ENCODE measurements at regions not wholly inside any gene's neighbourhood (a gene's known extent, or its start where the extent isn't known, plus 50 kb on each side); places are given as distances from the start of the nearest gene placed in this dataset.

DNA sequence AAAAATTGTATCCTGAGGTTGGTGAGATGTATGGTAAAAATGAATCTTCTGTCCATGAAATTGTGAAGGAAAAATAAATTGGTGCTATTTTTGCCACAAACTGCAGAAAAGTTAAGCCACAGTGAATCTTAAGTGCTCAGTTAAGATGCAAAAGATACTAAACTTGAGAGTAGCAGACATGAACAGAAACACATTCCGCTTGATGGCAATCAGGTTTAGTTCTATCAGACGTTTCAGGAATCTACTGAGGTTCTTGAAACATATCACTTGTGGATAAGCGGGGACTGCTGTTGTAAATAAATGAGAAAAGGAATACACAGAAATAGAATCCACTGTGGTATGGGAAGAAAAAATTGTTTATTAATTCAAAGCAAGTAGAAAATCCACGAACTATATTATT is 311.2 kb upstream of the PRR16 start:
- TF ChIP-seq ZFX (IDR thresholded peaks at IDR 0.05; ENCODE audit: borderline replicate concordance), result no peak
- TF ChIP-seq CTCF (IDR thresholded peaks at IDR 0.05), result no peak
- no peak overlapping the region for H3K27ac ChIP-seq

DNA sequence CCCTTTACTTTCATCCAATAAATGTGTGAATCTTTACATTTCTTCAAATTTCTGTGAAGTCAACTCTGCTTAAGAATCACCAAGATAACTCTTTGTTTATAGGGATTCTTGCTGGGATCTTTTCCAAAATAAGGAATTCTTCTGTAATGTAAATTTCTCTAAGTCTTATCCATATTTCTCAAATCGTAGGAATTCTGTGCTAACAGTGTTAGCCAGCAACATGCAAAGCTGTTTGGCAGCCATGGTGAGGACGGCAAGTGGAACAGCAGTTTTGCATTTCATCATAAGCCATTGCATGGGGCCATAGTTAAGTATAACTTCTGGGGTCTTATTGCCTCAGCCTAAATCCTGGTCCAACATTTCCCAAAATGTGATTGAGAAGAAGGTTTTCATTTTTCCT is 310.5 kb upstream of the PRR16 start:
- no peak overlapping the region for H3K27ac ChIP-seq
- no peak for TF ChIP-seq ZFX (IDR thresholded peaks at IDR 0.05; ENCODE audit: borderline replicate concordance)
- no peak for TF ChIP-seq CTCF (IDR thresholded peaks at IDR 0.05)

- no peak for TF ChIP-seq ZFX (IDR thresholded peaks at IDR 0.05; ENCODE audit: borderline replicate concordance)
- TF ChIP-seq CTCF (IDR thresholded peaks at IDR 0.05), result no peak
- no peak overlapping the region for H3K27ac ChIP-seq
Measured at GRCh38 chr5:120155873-120156272, 308.2 kb upstream of the PRR16 start.

- no peak overlapping the region for H3K27ac ChIP-seq
- TF ChIP-seq CTCF (IDR thresholded peaks at IDR 0.05) (no peak), ZFX (IDR thresholded peaks at IDR 0.05; ENCODE audit: borderline replicate concordance) (no peak)
Measured at GRCh38 chr5:120158211-120158610, 305.9 kb upstream of the PRR16 start.

- no peak for TF ChIP-seq ZFX (IDR thresholded peaks at IDR 0.05; ENCODE audit: borderline replicate concordance)
- no peak for TF ChIP-seq CTCF (IDR thresholded peaks at IDR 0.05)
- no peak overlapping the region for H3K27ac ChIP-seq
Measured at GRCh38 chr5:120159155-120159554, 304.9 kb upstream of the PRR16 start.

DNA sequence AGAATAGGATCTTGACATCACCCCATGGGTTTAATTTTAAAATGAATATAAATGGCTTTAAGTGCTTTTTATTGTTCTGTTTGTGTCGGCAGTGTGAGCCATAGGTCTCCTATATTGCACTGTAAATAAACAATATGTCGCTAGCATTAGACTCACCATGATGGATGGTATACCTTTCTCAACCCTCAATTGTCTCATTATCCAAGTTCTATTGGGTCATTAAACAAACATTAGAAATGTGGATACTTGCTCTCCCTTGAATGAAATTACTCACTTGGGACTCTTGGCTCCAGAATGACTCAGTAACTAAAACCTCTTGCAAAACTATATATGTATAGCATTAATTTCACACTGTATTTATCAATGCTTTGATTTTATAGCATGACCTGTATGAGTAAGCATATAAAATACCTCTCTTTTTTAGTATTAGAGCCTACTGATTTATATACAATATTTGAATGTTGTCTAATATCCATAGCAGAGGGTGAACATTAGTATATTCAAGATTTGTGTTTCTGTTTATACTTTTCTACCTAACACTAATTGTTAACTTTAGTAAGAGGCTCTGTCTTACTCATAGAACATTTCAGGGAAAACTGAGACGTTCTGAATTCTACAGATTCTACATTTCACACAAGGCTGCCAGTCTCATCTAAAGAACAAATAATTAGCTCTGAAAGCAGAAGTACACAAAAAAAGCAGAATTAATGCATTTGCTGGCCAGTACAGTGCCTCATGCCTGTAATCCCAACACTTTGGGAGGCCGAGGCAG is 303.8 kb upstream of the PRR16 start:
- H3K27ac ChIP-seq, result no peak overlapping the region

More for the DNA sequence above, 303.8 kb upstream of the PRR16 start:
- no peak for TF ChIP-seq CTCF (IDR thresholded peaks at IDR 0.05)
- TF ChIP-seq ZFX (IDR thresholded peaks at IDR 0.05; ENCODE audit: borderline replicate concordance), result no peak

All from 22Rv1 (cell line).